H1 (cell line): ENCODE measurements at regions not wholly inside any gene's neighbourhood (a gene's known extent, or its start where the extent isn't known, plus 50 kb on each side); places are given as distances from the start of the nearest gene placed in this dataset.

Source experiments
- CTCF ChIA-PET: fragments of 300-600 bp; sonication (Branson Sonifier 250); formaldehyde crosslinking; loops from one replicate; lab custom pipeline; 2021; ENCODE audit not compliant: partially characterized antibody; lab: Charles Lee
- POLR2A ChIA-PET: fragments of 300-600 bp; sonication (Branson Sonifier 250); formaldehyde crosslinking; loops from one replicate; lab custom pipeline; 2021; ENCODE audit warnings: inconsistent platforms; ENCODE audit not compliant: partially characterized antibody; lab: Charles Lee
- DNase-seq, 2 experiments: peaks; one replicate each; pipeline versions ENCODE4 v3.0.0 to v3.0.0-alpha.2; 2010 to 2022; ENCODE audit warnings: low spot score in 2 of 2, low read depth in 1 of 2, mixed read lengths in 1 of 2
- FAIRE-seq: peaks from 2 replicates; lab custom pipeline; 2011; peaks lifted over from hg19 to GRCh38; lab: Jason Lieb, UNC
- H2AFZ ChIP-seq: 2 replicates; pipeline ENCODE4 v1.8.1; 2012; ENCODE audit warnings: low read length, inconsistent platforms
- H2AK5ac ChIP-seq: 2 replicates; pipeline ENCODE4 v1.6.1; 2013; ENCODE audit warnings: low read depth, low read length
- H2BK120ac ChIP-seq: replicated peaks from 2 replicates; pipeline ENCODE3; 2013; ENCODE audit warnings: low read depth, low read length, inconsistent platforms
- H2BK12ac ChIP-seq: 2 replicates; pipeline ENCODE4 v1.6.1; 2013; ENCODE audit warnings: low read depth, low read length
- H2BK15ac ChIP-seq: 2 replicates; pipeline ENCODE4 v1.6.1; 2013; ENCODE audit warnings: low read length
- H2BK20ac ChIP-seq: 2 replicates; pipeline ENCODE4 v1.6.1; 2013; ENCODE audit warnings: low read length
- H2BK5ac ChIP-seq: 2 replicates; pipeline ENCODE4 v1.6.1; 2013; ENCODE audit warnings: low read depth, low read length
- H3K14ac ChIP-seq: 2 replicates; pipeline ENCODE4 v1.6.1; 2013; ENCODE audit warnings: inconsistent platforms; ENCODE audit not compliant: insufficient read length
- H3K18ac ChIP-seq: 2 replicates; pipeline ENCODE4 v1.6.1; 2013; ENCODE audit warnings: low read length; ENCODE audit errors: extremely low read depth
- H3K23ac ChIP-seq: 2 replicates; pipeline ENCODE4 v1.6.1; 2013; ENCODE audit warnings: inconsistent platforms; ENCODE audit not compliant: insufficient read length
- H3K23me2 ChIP-seq: 2 replicates; pipeline ENCODE4 v1.6.1; 2013; ENCODE audit warnings: low read depth, low read length
- H3K27ac ChIP-seq: 2 replicates; pipeline ENCODE4 v1.6.1; 2011; ENCODE audit warnings: low read depth, low read length, inconsistent platforms
- H3K27me3 ChIP-seq, 4 experiments: replicated peaks in 1 of 4; 1 replicate in 1 of 4; 2 replicates in 3 of 4; pipeline versions ENCODE4 v1.6.1 to v1.8.1; 2011 to 2013; ENCODE audit warnings: low read length in 3 of 4, mild to moderate bottlenecking in 3 of 4, inconsistent platforms in 2 of 4, mixed read lengths in 2 of 4, moderate library complexity in 1 of 4; ENCODE audit not compliant: control insufficient read depth in 3 of 4, insufficient read depth in 3 of 4; ENCODE audit errors: extremely low read depth in 1 of 4
- H3K36me3 ChIP-seq, 4 experiments: 2 replicates each; pipeline versions ENCODE4 v1.6.1 to v1.8.1; 2011 to 2013; ENCODE audit warnings: mild to moderate bottlenecking in 4 of 4, low read length in 3 of 4, moderate library complexity in 2 of 4, control low read depth in 1 of 4, inconsistent platforms in 1 of 4; ENCODE audit not compliant: insufficient read depth in 4 of 4, control insufficient read depth in 2 of 4
- H3K4ac ChIP-seq: replicated peaks from 2 replicates; pipeline ENCODE3; 2013; ENCODE audit warnings: low read length, low read depth, mixed read lengths, inconsistent platforms; ENCODE audit not compliant: insufficient read length
- H3K4me1 ChIP-seq, 4 experiments: replicated peaks in 1 of 4; 1 replicate in 1 of 4; 2 replicates in 3 of 4; pipeline versions ENCODE4 v1.6.1 to v1.8.1; 2011 to 2013; ENCODE audit warnings: low read length in 3 of 4, inconsistent platforms in 2 of 4, mixed read lengths in 1 of 4; ENCODE audit not compliant: insufficient read depth in 4 of 4, control insufficient read depth in 3 of 4
- H3K4me2 ChIP-seq, 2 experiments: 2 replicates each; pipeline versions ENCODE4 v1.6.1 to v1.8.1; 2011 to 2013; ENCODE audit warnings: low read depth in 2 of 2, low read length in 2 of 2, control low read depth in 1 of 2, inconsistent platforms in 1 of 2, mild to moderate bottlenecking in 1 of 2; ENCODE audit not compliant: insufficient read depth in 1 of 2
- H3K4me3 ChIP-seq, 4 experiments: fragments of 200-600, 300-600 bp in 1 of 4; sonication (generic), shearing (Covaris generic), sonication (Bioruptor Twin) in 1 of 4; 2 replicates each; pipeline versions ENCODE4 v1.5.1 to v1.8.1; 2011 to 2016; ENCODE audit warnings: low read length in 4 of 4, low read depth in 3 of 4, control low read depth in 2 of 4, inconsistent platforms in 2 of 4, mild to moderate bottlenecking in 2 of 4, mixed read lengths in 1 of 4, moderate library complexity in 1 of 4; ENCODE audit not compliant: insufficient read depth in 2 of 4; ENCODE audit errors: extremely low read depth in 1 of 4
- H3K56ac ChIP-seq: replicated peaks from 2 replicates; pipeline ENCODE3; 2013; ENCODE audit warnings: low read depth, mild to moderate bottlenecking, mixed read lengths, low read length, inconsistent platforms; ENCODE audit not compliant: insufficient read length
- H3K79me1 ChIP-seq: 2 replicates; pipeline ENCODE4 v1.6.1; 2013; ENCODE audit warnings: low read depth, low read length, control low read depth
- H3K79me2 ChIP-seq, 2 experiments: 2 replicates each; pipeline versions ENCODE4 v1.6.1 to v1.8.1; 2012 to 2013; ENCODE audit warnings: low read length in 2 of 2, mild to moderate bottlenecking in 2 of 2, inconsistent platforms in 1 of 2; ENCODE audit not compliant: insufficient read depth in 2 of 2, control insufficient read depth in 1 of 2
- H3K9ac ChIP-seq, 4 experiments: replicated peaks in 1 of 4; 1 replicate in 1 of 4; 2 replicates in 3 of 4; pipeline versions ENCODE4 v1.6.1 to v1.8.1; 2011 to 2013; ENCODE audit warnings: low read depth in 3 of 4, low read length in 3 of 4, control low read depth in 2 of 4, mild to moderate bottlenecking in 2 of 4, moderate library complexity in 2 of 4, inconsistent platforms in 1 of 4; ENCODE audit errors: extremely low read depth in 1 of 4
- H3K9me3 ChIP-seq, 2 experiments: 2 replicates each; pipeline versions ENCODE4 v1.6.1 to v1.8.1; 2012 to 2013; ENCODE audit warnings: mild to moderate bottlenecking in 2 of 2, moderate library complexity in 2 of 2, control low read depth in 1 of 2, inconsistent platforms in 1 of 2, low read depth in 1 of 2, low read length in 1 of 2, mixed read lengths in 1 of 2; ENCODE audit not compliant: insufficient read depth in 2 of 2
- H4K20me1 ChIP-seq, 2 experiments: replicated peaks in 1 of 2; 2 replicates each; pipeline versions ENCODE3 to v1.8.1; 2011 to 2013; ENCODE audit warnings: inconsistent platforms in 2 of 2, low read length in 2 of 2, mild to moderate bottlenecking in 1 of 2; ENCODE audit not compliant: insufficient read depth in 2 of 2, control insufficient read depth in 1 of 2
- H4K5ac ChIP-seq: 2 replicates; pipeline ENCODE4 v1.6.1; 2013; ENCODE audit warnings: low read length, low read depth, mixed read lengths, inconsistent platforms; ENCODE audit not compliant: insufficient read length
- H4K8ac ChIP-seq: 2 replicates; pipeline ENCODE4 v1.8.0; 2013; ENCODE audit warnings: mild to moderate bottlenecking, moderate library complexity, low read length, inconsistent platforms; ENCODE audit not compliant: insufficient read depth; ENCODE audit errors: extremely low read depth
- H4K91ac ChIP-seq: replicated peaks from 2 replicates; pipeline ENCODE3; 2013; ENCODE audit warnings: low read length, mixed read lengths, inconsistent platforms; ENCODE audit not compliant: insufficient read length
- BACH1 ChIP-seq: IDR thresholded peaks from 2 replicates; pipeline ENCODE4 v1.6.1; 2012; ENCODE audit warnings: low read length, improper control_type of control experiment
- BCL11A ChIP-seq, 2 experiments: IDR thresholded peaks; one replicate each; pipeline ENCODE4 v1.6.1; 2011; ENCODE audit warnings: low read depth in 2 of 2, low read length in 2 of 2, mild to moderate bottlenecking in 2 of 2
- CBX8 ChIP-seq: fragments of 300-800, 300-1000 bp; sonication (generic); IDR thresholded peaks from 2 replicates; pipeline ENCODE4 v1.7.1; 2016; ENCODE audit warnings: low read depth, low read length, borderline replicate concordance
- E2F6 ChIP-seq: IDR thresholded peaks from 2 replicates; pipeline ENCODE4 v1.6.1; 2012; ENCODE audit warnings: inconsistent platforms
- KDM4A ChIP-seq: IDR thresholded peaks from one replicate; pipeline ENCODE4 v1.7.1; 2012; ENCODE audit warnings: low read depth, mild to moderate bottlenecking, moderate library complexity, low read length, inconsistent platforms; ENCODE audit not compliant: severe bottlenecking
- MAFK ChIP-seq: IDR thresholded peaks from 2 replicates; pipeline ENCODE4 v1.6.1; 2012; ENCODE audit warnings: low read depth, mild to moderate bottlenecking, improper control_type of control experiment, low read length
- PHF8 ChIP-seq: fragments of 200-600 bp; sonication (generic); conservative IDR thresholded peaks from 2 replicates; pipeline ENCODE4 v1.7.1; 2012; ENCODE audit warnings: low read depth, mild to moderate bottlenecking, inconsistent platforms, low read length, moderate library complexity
- POLR2AphosphoS5 ChIP-seq: IDR thresholded peaks from 2 replicates; pipeline ENCODE4 v1.6.1; 2011; ENCODE audit warnings: low read depth, low read length
- RNF2 ChIP-seq: fragments of 200-900, 300-1000 bp; sonication (generic); IDR thresholded peaks from 2 replicates; pipeline ENCODE4 v1.7.1; 2016; ENCODE audit warnings: borderline replicate concordance, low read depth, mild to moderate bottlenecking, antibody characterized with exemption, low read length; ENCODE audit not compliant: poor library complexity, severe bottlenecking; ENCODE audit errors: missing control alignments
- RXRA ChIP-seq: IDR thresholded peaks from 2 replicates; pipeline ENCODE4 v1.6.1; 2011; ENCODE audit warnings: low read depth, mild to moderate bottlenecking, low read length, moderate library complexity; ENCODE audit not compliant: insufficient read depth
- SIN3A ChIP-seq, 2 experiments: IDR thresholded peaks in 1 of 2; conservative IDR thresholded peaks in 1 of 2; 2 replicates each; pipeline ENCODE4 v1.6.1; 2011 to 2012; ENCODE audit warnings: low read length in 2 of 2, improper control_type of control experiment in 1 of 2, low read depth in 1 of 2, mild to moderate bottlenecking in 1 of 2
- TAF7 ChIP-seq: optimal IDR thresholded peaks from 2 replicates; pipeline ENCODE3; 2011; ENCODE audit warnings: low read depth, mild to moderate bottlenecking, inconsistent platforms, low read length, moderate library complexity, borderline replicate concordance
- WGBS, 2 experiments: shearing (Covaris generic) in 1 of 2; methylation state at CpG; one replicate each; pipeline versions ENCODE4 v1.1.6 to v1.1.7; 2013 to 2015; ENCODE audit warnings: low lambda C conversion rate in 2 of 2, mixed read lengths in 2 of 2, inconsistent platforms in 1 of 2, low coverage in 1 of 2, missing lambda C conversion rate in 1 of 2; ENCODE audit not compliant: insufficient replicate concordance in 2 of 2, insufficient coverage in 1 of 2, insufficient read length in 1 of 2; ENCODE audit errors: extremely low coverage in 1 of 2, missing lambda C conversion rate in 1 of 2; 5-methylcytosine and 5-hydroxymethylcytosine counted together

- no peak overlapping the region for H2BK20ac ChIP-seq
- TF ChIP-seq SIN3A (conservative IDR thresholded peaks at IDR 0.05 in 1 of 2, IDR thresholded peaks at IDR 0.05 in 1 of 2; ENCODE audit: low read depth in 1 of 2, low read length in 2 of 2), result no peak
- no peak for TF ChIP-seq TAF7
- no peak for TF ChIP-seq MAFK
- no peak for TF ChIP-seq PHF8
- TF ChIP-seq BACH1, result no peak
- TF ChIP-seq CBX8, result no peak
- no peak for TF ChIP-seq E2F6
- no peak for TF ChIP-seq RNF2
- no peak for TF ChIP-seq POLR2AphosphoS5
- no peak for TF ChIP-seq BCL11A (IDR thresholded peaks at IDR 0.05; ENCODE audit: low read depth in 2 of 2, low read length in 2 of 2)
- TF ChIP-seq KDM4A, result no peak
- TF ChIP-seq RXRA, result no peak
- TF ChIP-seq, all 59 proteins: peak for 0
- H3K36me3 ChIP-seq, result no peaks in the 10 kb centered on the region
- ChIA-PET CTCF (interaction anchor here (2.1 kb wide), 1 partner anchor 80 kb away, joined by 6 read pairs; the partner anchor contains the start of gene FAM50B), POLR2A (no interaction called here)
- H3K9me3 ChIP-seq, result no peaks in the 10 kb centered on the region
- no peak overlapping the region for H2AFZ ChIP-seq
- H3K23ac ChIP-seq, result no peak overlapping the region
- H3K4me2 ChIP-seq, result no peak overlapping the region
- H2BK120ac ChIP-seq, result no peak overlapping the region
- no peak overlapping the region for H3K18ac ChIP-seq
- no peak overlapping the region for H3K14ac ChIP-seq
- no peak overlapping the region for H2BK5ac ChIP-seq
- H3K56ac ChIP-seq, result no peak overlapping the region
- H4K91ac ChIP-seq, result no peak overlapping the region
- H2BK15ac ChIP-seq, result no peak overlapping the region
- no peak overlapping the region for H4K5ac ChIP-seq
- no peaks in the 10 kb centered on the region for H3K79me2 ChIP-seq
- no peak overlapping the region for H2BK12ac ChIP-seq
- H3K27me3 ChIP-seq, result no peaks in the 10 kb centered on the region
- H4K8ac ChIP-seq, result no peak overlapping the region
- H2AK5ac ChIP-seq, result no peak overlapping the region
- no peaks in the 10 kb centered on the region for H4K20me1 ChIP-seq
- H3K79me1 ChIP-seq, result no peaks in the 10 kb centered on the region
- no peak overlapping the region for H3K27ac ChIP-seq
- no peak overlapping the region for H3K4me3 ChIP-seq
- H3K4ac ChIP-seq, result no peak overlapping the region
- H3K4me1 ChIP-seq, result no peaks in the 10 kb centered on the region
- H3K9ac ChIP-seq, result no peak overlapping the region
- 63% methylated on average over 5 of the region's 5 CpGs; no CpG with 5 or more reads in 1 of the 2 experiments for WGBS, 2 experiments
- FAIRE-seq (no peak), DNase-seq (no peak)
- no peaks in the 10 kb centered on the region for H3K23me2 ChIP-seq
Observed at GRCh38 chr6:3928111-3928510, 78.9 kb downstream of the FAM50B start.
